SK-N-SH treated with all-trans-retinoic acid at 6 μM for 48 hours (cell line): ENCODE measurements at regions not wholly inside any gene's neighbourhood (a gene's known extent, or its start where the extent isn't known, plus 50 kb on each side); places are given as distances from the start of the nearest gene placed in this dataset.

Source experiments
- ATAC-seq: fragments of 200-7000 bp; cut with Tn5 transposase; 3 replicates; pipeline ENCODE4 v1.9.1; 2020; ENCODE audit warnings: mild to moderate bottlenecking, moderate library complexity
- ARNTL ChIP-seq: fragments of 450-650 bp; formaldehyde crosslinking; IDR thresholded peaks from 2 replicates; pipeline ENCODE4 v1.5.0; 2020; ENCODE audit warnings: low read depth, mild to moderate bottlenecking, moderate library complexity, borderline replicate concordance
- BACH2 ChIP-seq: fragments of 250-450 bp; sonication (Bioruptor Pico); IDR thresholded peaks from 2 replicates; pipeline ENCODE4 v1.9.0; 2021; ENCODE audit warnings: mild to moderate bottlenecking, borderline replicate concordance
- CSDC2 ChIP-seq: fragments of 250-450 bp; sonication (Bioruptor Pico); IDR thresholded peaks from 2 replicates; pipeline ENCODE4 v1.5.0; 2020; ENCODE audit warnings: mild to moderate bottlenecking, moderate library complexity
- CSRNP3 ChIP-seq: fragments of 250-450 bp; sonication (Bioruptor Pico); IDR thresholded peaks from 2 replicates; pipeline ENCODE4 v1.5.1; 2021; ENCODE audit warnings: mild to moderate bottlenecking, moderate library complexity
- ESRRG ChIP-seq: fragments of 250-450 bp; sonication (Bioruptor Pico); IDR thresholded peaks from 2 replicates; pipeline ENCODE4 v1.6.1; 2021; ENCODE audit warnings: mild to moderate bottlenecking
- GLIS3 ChIP-seq: fragments of 250-450 bp; sonication (Bioruptor Pico); IDR thresholded peaks from 2 replicates; pipeline ENCODE4 v1.5.0; 2020; ENCODE audit warnings: mild to moderate bottlenecking, moderate library complexity
- ISL1 ChIP-seq: fragments of 250-450 bp; sonication (Bioruptor Pico); IDR thresholded peaks from 2 replicates; pipeline ENCODE4 v2.1.2; 2022; ENCODE audit warnings: mild to moderate bottlenecking, moderate library complexity
- OSR1 ChIP-seq: fragments of 250-450 bp; sonication (Bioruptor Pico); IDR thresholded peaks from 2 replicates; pipeline ENCODE4 v1.8.0; 2022; ENCODE audit warnings: moderate library complexity, mild to moderate bottlenecking, inconsistent platforms
- PATZ1 ChIP-seq: fragments of 250-450 bp; sonication (Bioruptor Pico); IDR thresholded peaks from 2 replicates; pipeline ENCODE4 v1.8.0; 2020; ENCODE audit warnings: mild to moderate bottlenecking, moderate library complexity, borderline replicate concordance
- PPARA ChIP-seq: fragments of 250-450 bp; sonication (Bioruptor Pico); IDR thresholded peaks from 2 replicates; pipeline ENCODE4 v1.5.0; 2020; ENCODE audit warnings: mild to moderate bottlenecking, borderline replicate concordance
- RARB ChIP-seq: fragments of 250-450 bp; sonication (Bioruptor Pico); IDR thresholded peaks from 2 replicates; pipeline ENCODE4 v1.8.0; 2021; ENCODE audit warnings: mild to moderate bottlenecking, moderate library complexity
- SNAI2 ChIP-seq: fragments of 250-450 bp; sonication (Bioruptor Pico); IDR thresholded peaks from 2 replicates; pipeline ENCODE4 v1.5.0; 2020; ENCODE audit warnings: mild to moderate bottlenecking, moderate library complexity
- TCF4 ChIP-seq: fragments of 250-450 bp; sonication (Bioruptor Pico); IDR thresholded peaks from 2 replicates; pipeline ENCODE4 v1.8.0; 2021; ENCODE audit warnings: mild to moderate bottlenecking, moderate library complexity, borderline replicate concordance
- TOX ChIP-seq: fragments of 250-450 bp; sonication (Bioruptor Pico); IDR thresholded peaks from 2 replicates; pipeline ENCODE4 v1.8.0; 2021; ENCODE audit warnings: mild to moderate bottlenecking, moderate library complexity, borderline replicate concordance
- TSHZ2 ChIP-seq: fragments of 250-450 bp; sonication (Bioruptor Pico); IDR thresholded peaks from 2 replicates; pipeline ENCODE4 v1.5.0; 2020; ENCODE audit warnings: mild to moderate bottlenecking, moderate library complexity
- ZC3H10 ChIP-seq: fragments of 250-450 bp; sonication (Bioruptor Pico); IDR thresholded peaks from 2 replicates; pipeline ENCODE4 v1.5.1; 2021; ENCODE audit warnings: mild to moderate bottlenecking, moderate library complexity
- ZFP30 ChIP-seq: fragments of 450-650 bp; formaldehyde crosslinking; IDR thresholded peaks from 2 replicates; pipeline ENCODE4 v1.5.0; 2022; ENCODE audit warnings: mild to moderate bottlenecking, moderate library complexity
- ZNF565 ChIP-seq: fragments of 450-650 bp; formaldehyde crosslinking; conservative IDR thresholded peaks from 2 replicates; pipeline ENCODE4 v1.5.0; 2020; ENCODE audit warnings: low read depth, mild to moderate bottlenecking, moderate library complexity
- ZNF70 ChIP-seq: fragments of 450-650 bp; formaldehyde crosslinking; IDR thresholded peaks from 2 replicates; pipeline ENCODE4 v1.5.0; 2020; ENCODE audit warnings: mild to moderate bottlenecking, moderate library complexity
- ZNF8 ChIP-seq: fragments of 450-650 bp; formaldehyde crosslinking; IDR thresholded peaks from 2 replicates; pipeline ENCODE4 v1.5.0; 2020; ENCODE audit warnings: mild to moderate bottlenecking, moderate library complexity
- TF ChIP-seq, protein P1 (sequence below): fragments of 250-450 bp; sonication (Bioruptor Pico); IDR thresholded peaks from 2 replicates; pipeline ENCODE4 v1.8.0; 2021; ENCODE audit warnings: low read depth, mild to moderate bottlenecking, moderate library complexity, borderline replicate concordance
- TF ChIP-seq, protein P2 (sequence below): fragments of 250-450 bp; sonication (Bioruptor Pico); IDR thresholded peaks from 2 replicates; pipeline ENCODE4 v1.5.1; 2020; ENCODE audit warnings: low read depth, mild to moderate bottlenecking, moderate library complexity

GRCh38 chr9:102569436-102569835, 425.7 kb upstream of the CYLC2 start:
- no peak for ATAC-seq
- TF ChIP-seq ESRRG, result no peak
- TF ChIP-seq, protein P1, sequence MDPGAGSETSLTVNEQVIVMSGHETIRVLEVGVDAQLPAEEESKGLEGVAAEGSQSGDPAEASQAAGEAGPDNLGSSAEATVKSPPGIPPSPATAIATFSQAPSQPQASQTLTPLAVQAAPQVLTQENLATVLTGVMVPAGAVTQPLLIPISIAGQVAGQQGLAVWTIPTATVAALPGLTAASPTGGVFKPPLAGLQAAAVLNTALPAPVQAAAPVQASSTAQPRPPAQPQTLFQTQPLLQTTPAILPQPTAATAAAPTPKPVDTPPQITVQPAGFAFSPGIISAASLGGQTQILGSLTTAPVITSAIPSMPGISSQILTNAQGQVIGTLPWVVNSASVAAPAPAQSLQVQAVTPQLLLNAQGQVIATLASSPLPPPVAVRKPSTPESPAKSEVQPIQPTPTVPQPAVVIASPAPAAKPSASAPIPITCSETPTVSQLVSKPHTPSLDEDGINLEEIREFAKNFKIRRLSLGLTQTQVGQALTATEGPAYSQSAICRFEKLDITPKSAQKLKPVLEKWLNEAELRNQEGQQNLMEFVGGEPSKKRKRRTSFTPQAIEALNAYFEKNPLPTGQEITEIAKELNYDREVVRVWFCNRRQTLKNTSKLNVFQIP (CRISPR knock-in tag), result no peak
- no peak for TF ChIP-seq ZNF70 (CRISPR knock-in tag)
- TF ChIP-seq PPARA, result no peak
- TF ChIP-seq PATZ1 (CRISPR knock-in tag), result no peak
- no peak for TF ChIP-seq RARB (CRISPR knock-in tag)
- TF ChIP-seq ZNF8, result no peak
- no peak for TF ChIP-seq ZFP30
- no peak for TF ChIP-seq CSDC2 (CRISPR knock-in tag)
- TF ChIP-seq ISL1, result no peak
- TF ChIP-seq BACH2 (CRISPR knock-in tag), result no peak
- TF ChIP-seq ZC3H10, result no peak
- no peak for TF ChIP-seq TOX (CRISPR knock-in tag)
- no peak for TF ChIP-seq ARNTL (CRISPR knock-in tag)
- no peak for TF ChIP-seq ZNF565 (CRISPR knock-in tag)
- no peak for TF ChIP-seq OSR1
- TF ChIP-seq TCF4, result no peak
- no peak for TF ChIP-seq GLIS3
- TF ChIP-seq, protein P2, sequence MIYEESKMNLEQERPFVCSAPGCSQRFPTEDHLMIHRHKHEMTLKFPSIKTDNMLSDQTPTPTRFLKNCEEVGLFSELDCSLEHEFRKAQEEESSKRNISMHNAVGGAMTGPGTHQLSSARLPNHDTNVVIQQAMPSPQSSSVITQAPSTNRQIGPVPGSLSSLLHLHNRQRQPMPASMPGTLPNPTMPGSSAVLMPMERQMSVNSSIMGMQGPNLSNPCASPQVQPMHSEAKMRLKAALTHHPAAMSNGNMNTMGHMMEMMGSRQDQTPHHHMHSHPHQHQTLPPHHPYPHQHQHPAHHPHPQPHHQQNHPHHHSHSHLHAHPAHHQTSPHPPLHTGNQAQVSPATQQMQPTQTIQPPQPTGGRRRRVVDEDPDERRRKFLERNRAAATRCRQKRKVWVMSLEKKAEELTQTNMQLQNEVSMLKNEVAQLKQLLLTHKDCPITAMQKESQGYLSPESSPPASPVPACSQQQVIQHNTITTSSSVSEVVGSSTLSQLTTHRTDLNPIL (CRISPR knock-in tag), result no peak
- TF ChIP-seq, all 23 proteins: peak for 0

GRCh38 chr9:102551346-102551745, 443.8 kb upstream of the CYLC2 start:
- ATAC-seq, result no peak

DNA sequence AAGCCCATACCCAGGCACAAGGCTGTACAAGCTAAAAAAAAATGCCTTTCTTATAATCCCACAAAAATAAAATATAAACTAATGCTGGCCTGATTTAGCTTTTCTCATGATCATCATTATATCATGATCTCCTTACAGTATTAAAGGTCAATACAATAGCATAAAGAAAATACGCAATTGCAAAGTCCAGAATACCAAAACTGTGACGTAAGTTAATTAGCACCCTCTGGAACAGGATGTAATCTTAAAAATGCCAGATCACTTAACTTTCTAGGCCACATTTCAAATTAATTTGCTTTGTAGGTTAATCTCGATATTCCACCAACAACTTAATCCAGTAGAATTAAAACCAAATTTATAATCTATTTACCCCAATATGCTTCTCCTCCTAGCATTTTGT, 444.2 kb upstream of the CYLC2 start:
- no peak for ATAC-seq
- TF ChIP-seq ZFP30 (no peak), ARNTL (CRISPR knock-in tag) (no peak), SNAI2 (CRISPR knock-in tag) (no peak), ZNF70 (CRISPR knock-in tag) (no peak), OSR1 (no peak), CSRNP3 (CRISPR knock-in tag) (no peak), ZNF8 (no peak), TCF4 (no peak), TSHZ2 (CRISPR knock-in tag) (no peak), PATZ1 (CRISPR knock-in tag) (no peak)
- TF ChIP-seq, protein P1 (CRISPR knock-in tag), result no peak

More at GRCh38 chr9:102551346-102551745, 443.8 kb upstream of the CYLC2 start:
- TF ChIP-seq ZFP30, result no peak
- TF ChIP-seq ARNTL (CRISPR knock-in tag), result no peak
- TF ChIP-seq ZC3H10, result no peak
- TF ChIP-seq TOX (CRISPR knock-in tag), result no peak
- TF ChIP-seq RARB (CRISPR knock-in tag), result no peak
- no peak for TF ChIP-seq ISL1
- TF ChIP-seq, protein P1 (CRISPR knock-in tag), result no peak
- no peak for TF ChIP-seq ESRRG
- no peak for TF ChIP-seq SNAI2 (CRISPR knock-in tag)
